ENCODE measurements at regions not wholly inside any gene's neighbourhood (a gene's known extent, or its start where the extent isn't known, plus 50 kb on each side); places are given as distances from the start of the nearest gene placed in this dataset.

DNA sequence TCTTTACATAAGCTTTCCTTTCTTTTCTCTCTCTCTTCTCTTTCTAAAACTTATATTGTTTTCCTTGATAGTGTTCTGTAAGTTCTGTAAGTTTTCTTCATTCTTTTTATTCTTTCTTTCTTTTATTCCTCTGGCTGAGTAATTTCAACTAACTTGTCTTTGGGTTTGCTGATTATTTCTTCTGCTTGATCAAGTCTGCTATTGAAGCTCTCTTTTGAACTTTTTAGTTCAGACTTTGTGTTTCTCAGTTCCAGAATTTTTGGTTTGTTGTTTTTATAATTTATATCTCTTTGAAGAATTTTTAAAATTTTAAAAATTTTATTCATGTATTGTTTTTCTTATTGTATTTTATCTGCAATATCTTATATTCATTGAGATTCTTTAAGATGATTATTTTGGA is 795.8 kb upstream of the SALL3 start:
- H3K79me2 ChIP-seq (ENCODE audit: control insufficient read depth, low read length), result no peaks in the 10 kb centered on the region
- H3K9me2 ChIP-seq (replicated peaks; ENCODE audit: control insufficient read depth, low read length), result no peaks in the 10 kb centered on the region
- no peaks in the 10 kb centered on the region for H3K36me3 ChIP-seq (ENCODE audit: control insufficient read depth, low read length)
- H3K4me3 ChIP-seq (ENCODE audit: low read length), result no peak overlapping the region
- TF ChIP-seq, protein P1, sequence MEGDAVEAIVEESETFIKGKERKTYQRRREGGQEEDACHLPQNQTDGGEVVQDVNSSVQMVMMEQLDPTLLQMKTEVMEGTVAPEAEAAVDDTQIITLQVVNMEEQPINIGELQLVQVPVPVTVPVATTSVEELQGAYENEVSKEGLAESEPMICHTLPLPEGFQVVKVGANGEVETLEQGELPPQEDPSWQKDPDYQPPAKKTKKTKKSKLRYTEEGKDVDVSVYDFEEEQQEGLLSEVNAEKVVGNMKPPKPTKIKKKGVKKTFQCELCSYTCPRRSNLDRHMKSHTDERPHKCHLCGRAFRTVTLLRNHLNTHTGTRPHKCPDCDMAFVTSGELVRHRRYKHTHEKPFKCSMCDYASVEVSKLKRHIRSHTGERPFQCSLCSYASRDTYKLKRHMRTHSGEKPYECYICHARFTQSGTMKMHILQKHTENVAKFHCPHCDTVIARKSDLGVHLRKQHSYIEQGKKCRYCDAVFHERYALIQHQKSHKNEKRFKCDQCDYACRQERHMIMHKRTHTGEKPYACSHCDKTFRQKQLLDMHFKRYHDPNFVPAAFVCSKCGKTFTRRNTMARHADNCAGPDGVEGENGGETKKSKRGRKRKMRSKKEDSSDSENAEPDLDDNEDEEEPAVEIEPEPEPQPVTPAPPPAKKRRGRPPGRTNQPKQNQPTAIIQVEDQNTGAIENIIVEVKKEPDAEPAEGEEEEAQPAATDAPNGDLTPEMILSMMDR (IDR thresholded peaks at IDR 0.05; ENCODE audit: low read depth, low read length, poor library complexity, severe bottlenecking), result no peak
- no peaks in the 10 kb centered on the region for H3K27me3 ChIP-seq (ENCODE audit: control insufficient read depth, low read length)
- H3F3A ChIP-seq (ENCODE audit: control insufficient read depth, insufficient read depth), result no peaks in the 10 kb centered on the region
- H3K27ac ChIP-seq (ENCODE audit: low read depth, low read length), result no peak overlapping the region
- H3K9me3 ChIP-seq (ENCODE audit: control insufficient read depth, insufficient read depth, low read length), result no peaks in the 10 kb centered on the region
- H4K20me1 ChIP-seq (ENCODE audit: control insufficient read depth, insufficient read depth, low read depth, low read length), result no peaks in the 10 kb centered on the region
- H3K4me2 ChIP-seq (ENCODE audit: low read length), result no peak overlapping the region
- no peaks in the 10 kb centered on the region for H3K4me1 ChIP-seq (ENCODE audit: control insufficient read depth, low read length)

DNA sequence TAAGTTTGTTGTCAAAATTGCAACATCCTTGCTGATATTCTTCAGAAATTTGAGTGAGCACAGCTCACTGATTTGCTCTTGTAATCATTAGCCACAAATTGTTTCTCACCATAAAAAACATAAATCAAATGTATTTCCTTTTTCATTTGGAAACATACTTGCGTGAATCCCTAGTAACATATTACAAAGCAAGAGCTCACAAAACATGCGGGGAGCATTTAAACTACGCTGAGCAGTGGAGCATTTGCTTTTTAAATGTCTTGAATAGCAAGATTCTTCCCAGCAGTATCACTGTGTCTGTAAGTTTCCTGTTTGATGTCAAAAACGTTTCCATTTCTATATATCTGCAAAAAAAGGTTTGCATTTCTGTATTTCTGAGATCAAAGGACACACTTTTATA is 788.3 kb upstream of the SALL3 start:
- Histone ChIP-seq H3K4me2 (ENCODE audit: low read length) (no peak overlapping the region), H3K36me3 (ENCODE audit: control insufficient read depth, low read length) (no peaks in the 10 kb centered on the region), H4K20me1 (ENCODE audit: control insufficient read depth, insufficient read depth, low read depth, low read length) (no peaks in the 10 kb centered on the region), H3K4me1 (ENCODE audit: control insufficient read depth, low read length) (no peaks in the 10 kb centered on the region), H3F3A (ENCODE audit: control insufficient read depth, insufficient read depth) (no peaks in the 10 kb centered on the region), H3K4me3 (ENCODE audit: low read length) (no peak overlapping the region), H3K27ac (ENCODE audit: low read depth, low read length) (no peak overlapping the region), H3K79me2 (ENCODE audit: control insufficient read depth, low read length) (no peaks in the 10 kb centered on the region), H3K9me3 (ENCODE audit: control insufficient read depth, insufficient read depth, low read length) (no peaks in the 10 kb centered on the region), H3K9me2 (replicated peaks; ENCODE audit: control insufficient read depth, low read length) (no peaks in the 10 kb centered on the region), H3K27me3 (ENCODE audit: control insufficient read depth, low read length) (no peaks in the 10 kb centered on the region)
- TF ChIP-seq, protein P1 (IDR thresholded peaks at IDR 0.05; ENCODE audit: low read depth, low read length, poor library complexity, severe bottlenecking), result no peak

DNA sequence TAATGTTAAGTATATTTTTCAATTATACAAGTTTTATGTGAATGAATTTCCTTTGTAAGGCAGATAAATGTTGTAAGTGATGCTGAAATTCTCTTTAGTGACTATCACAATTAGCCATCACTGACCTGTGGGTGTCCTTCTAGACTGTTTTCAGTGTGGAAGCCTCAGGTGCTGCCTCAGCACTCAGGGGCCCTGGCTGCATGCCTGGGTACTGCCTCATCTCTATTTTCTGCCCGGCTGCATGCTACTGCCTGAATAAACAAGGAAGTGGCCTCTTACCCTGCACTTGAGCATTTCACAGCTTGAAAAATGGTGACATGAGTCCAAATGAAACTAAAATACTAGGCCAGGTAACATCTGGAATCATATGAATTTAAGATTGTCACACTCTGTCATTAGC is 787.6 kb upstream of the SALL3 start:
- H3K4me2 ChIP-seq (ENCODE audit: low read length), result no peak overlapping the region
- H3K9me2 ChIP-seq (replicated peaks; ENCODE audit: control insufficient read depth, low read length), result no peaks in the 10 kb centered on the region
- no peaks in the 10 kb centered on the region for H3K9me3 ChIP-seq (ENCODE audit: control insufficient read depth, insufficient read depth, low read length)
- H4K20me1 ChIP-seq (ENCODE audit: control insufficient read depth, insufficient read depth, low read depth, low read length), result no peaks in the 10 kb centered on the region
- TF ChIP-seq EZH2phosphoT487 (IDR thresholded peaks at IDR 0.05; ENCODE audit: borderline replicate concordance, low read length), result no peak
- TF ChIP-seq, protein P1 (IDR thresholded peaks at IDR 0.05; ENCODE audit: low read depth, low read length, poor library complexity, severe bottlenecking), result no peak
- no peaks in the 10 kb centered on the region for H3K4me1 ChIP-seq (ENCODE audit: control insufficient read depth, low read length)
- no peaks in the 10 kb centered on the region for H3K27me3 ChIP-seq (ENCODE audit: control insufficient read depth, low read length)
- no peaks in the 10 kb centered on the region for H3F3A ChIP-seq (ENCODE audit: control insufficient read depth, insufficient read depth)
- no peak overlapping the region for H3K4me3 ChIP-seq (ENCODE audit: low read length)
- H3K36me3 ChIP-seq (ENCODE audit: control insufficient read depth, low read length), result no peaks in the 10 kb centered on the region
- H3K79me2 ChIP-seq (ENCODE audit: control insufficient read depth, low read length), result no peaks in the 10 kb centered on the region
- no peak overlapping the region for H3K27ac ChIP-seq (ENCODE audit: low read depth, low read length)

DNA sequence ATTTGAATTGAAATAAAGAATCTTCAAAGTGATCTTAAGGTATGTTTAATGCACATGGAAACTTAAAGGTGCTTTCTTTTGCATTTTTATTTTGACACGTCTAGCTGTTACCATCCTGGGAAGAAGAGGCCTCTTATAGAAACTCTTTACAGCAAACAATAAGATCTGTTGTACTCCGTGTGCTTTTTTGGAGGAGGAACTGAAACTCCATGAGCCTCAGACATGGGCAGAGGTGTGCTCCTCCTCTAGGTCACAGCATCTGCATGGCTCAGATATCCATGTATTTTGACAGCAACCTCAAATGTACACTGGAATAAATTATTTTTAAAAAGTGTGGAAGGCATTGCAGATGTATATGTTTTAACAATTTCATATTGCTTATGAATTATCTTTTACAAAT is 783.3 kb upstream of the SALL3 start:
- H3K27me3 ChIP-seq (ENCODE audit: control insufficient read depth, low read length), result no peaks in the 10 kb centered on the region
- H3K27ac ChIP-seq (ENCODE audit: low read depth, low read length), result no peak overlapping the region
- no peaks in the 10 kb centered on the region for H3K36me3 ChIP-seq (ENCODE audit: control insufficient read depth, low read length)
- no peaks in the 10 kb centered on the region for H4K20me1 ChIP-seq (ENCODE audit: control insufficient read depth, insufficient read depth, low read depth, low read length)
- H3K9me3 ChIP-seq (ENCODE audit: control insufficient read depth, insufficient read depth, low read length), result no peaks in the 10 kb centered on the region
- no peaks in the 10 kb centered on the region for H3K4me1 ChIP-seq (ENCODE audit: control insufficient read depth, low read length)
- no peaks in the 10 kb centered on the region for H3F3A ChIP-seq (ENCODE audit: control insufficient read depth, insufficient read depth)
- H3K9me2 ChIP-seq (replicated peaks; ENCODE audit: control insufficient read depth, low read length), result no peaks in the 10 kb centered on the region
- no peak overlapping the region for H3K4me3 ChIP-seq (ENCODE audit: low read length)
- H3K4me2 ChIP-seq (ENCODE audit: low read length), result no peak overlapping the region
- H3K79me2 ChIP-seq (ENCODE audit: control insufficient read depth, low read length), result no peaks in the 10 kb centered on the region
- TF ChIP-seq EZH2phosphoT487 (IDR thresholded peaks at IDR 0.05; ENCODE audit: borderline replicate concordance, low read length), result no peak
- TF ChIP-seq, protein P1 (IDR thresholded peaks at IDR 0.05; ENCODE audit: low read depth, low read length, poor library complexity, severe bottlenecking), result no peak
